IPS DF 4.7 (cell line): ENCODE measurements at regions not wholly inside any gene's neighbourhood (a gene's known extent, or its start where the extent isn't known, plus 50 kb on each side); places are given as distances from the start of the nearest gene placed in this dataset.
"Not testable (repeated sequence)": the region's sequence is repeated elsewhere in the genome, so short reads cannot be mapped to it uniquely, and the experiment has no call there.

Source experiments
- DNase-seq: peaks from one replicate; pipeline ENCODE4 v3.0.0-alpha.2; 2013; ENCODE audit warnings: low spot score; ENCODE audit errors: extremely low read depth

GRCh38 chrX:114095789-114096188, 488.1 kb upstream of the HTR2C start:
- no peak for DNase-seq

GRCh38 chrX:114087543-114087942, 496.3 kb upstream of the HTR2C start:
- DNase-seq, result no peak

GRCh38 chrX:114077773-114078172, 506.1 kb upstream of the HTR2C start:
- no peak for DNase-seq

GRCh38 chrX:114075073-114075673, 508.7 kb upstream of the HTR2C start:
- no peak for DNase-seq

GRCh38 chrX:114073926-114074325, 510.0 kb upstream of the HTR2C start:
- DNase-seq, result no peak

DNA sequence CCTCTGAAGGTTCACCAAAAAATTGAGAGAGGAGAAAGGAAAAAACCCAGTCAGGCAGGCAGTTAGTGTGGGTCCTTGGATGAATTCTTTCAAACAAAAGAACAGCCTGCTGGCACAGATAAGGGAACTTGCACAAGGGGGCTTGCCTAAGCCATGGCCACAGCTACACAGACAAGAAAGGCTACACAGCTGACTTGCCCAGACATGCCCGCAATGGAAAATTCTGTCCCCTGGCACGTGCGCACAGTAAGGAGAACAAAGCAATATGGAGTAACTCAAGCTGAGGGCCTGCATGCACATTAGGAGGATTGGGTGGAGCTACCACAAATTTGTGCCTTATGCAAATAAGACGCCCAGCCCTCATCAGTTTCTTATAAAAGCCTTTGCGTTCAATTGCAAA, 512.5 kb upstream of the HTR2C start:
- no peak for DNase-seq

DNA sequence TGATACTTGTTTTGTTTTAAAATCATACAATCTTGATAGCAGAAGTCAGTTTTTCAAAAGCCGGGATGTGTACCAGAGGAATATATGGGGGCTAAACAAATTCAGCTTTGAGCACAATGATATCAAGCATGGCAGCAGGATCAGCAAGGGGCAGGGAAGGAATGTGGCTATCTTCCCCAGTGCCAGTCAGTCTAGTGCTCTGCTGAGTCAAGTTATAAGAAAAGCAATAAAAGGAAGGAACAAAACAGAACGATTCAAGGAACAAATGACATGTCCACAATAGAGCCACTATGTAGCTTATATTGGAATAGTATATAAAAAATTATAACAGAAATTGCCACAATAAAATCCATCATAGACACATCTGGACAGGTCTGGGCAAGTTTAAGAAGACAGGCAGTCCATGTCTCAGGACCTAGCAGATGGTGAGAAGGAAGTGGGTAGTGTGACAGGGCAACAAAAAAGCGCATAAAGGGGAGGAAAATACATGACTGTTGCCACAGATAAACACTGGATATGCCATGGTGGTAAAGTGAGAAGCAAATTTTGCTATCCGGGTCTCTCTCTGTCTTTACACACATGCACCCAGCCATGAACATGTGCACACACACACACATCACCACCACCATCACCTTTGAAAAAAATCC, 518.2 kb upstream of the HTR2C start:
- DNase-seq, result no peak

DNA sequence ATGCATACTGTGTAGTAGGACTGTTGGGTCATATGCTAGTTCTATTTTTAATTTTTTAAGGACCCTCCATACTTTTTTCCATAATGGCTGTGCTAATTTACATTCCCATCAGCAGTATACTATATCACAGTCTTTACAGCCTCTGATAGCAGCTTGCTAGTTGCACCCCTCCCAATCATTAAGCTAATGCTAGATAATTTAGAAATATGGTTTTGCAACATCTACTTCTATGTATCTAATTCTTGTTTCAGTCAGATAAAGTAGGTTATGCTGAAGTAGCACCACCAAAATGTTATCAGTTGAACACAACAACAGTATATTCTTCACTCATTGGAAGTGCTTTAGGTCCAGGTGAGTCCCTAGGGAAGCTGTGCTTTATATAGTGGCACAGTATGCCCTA, 522.7 kb upstream of the HTR2C start:
- no peak for DNase-seq

GRCh38 chrX:114058988-114059418, 524.9 kb upstream of the HTR2C start:
- DNase-seq, result no peak

DNA sequence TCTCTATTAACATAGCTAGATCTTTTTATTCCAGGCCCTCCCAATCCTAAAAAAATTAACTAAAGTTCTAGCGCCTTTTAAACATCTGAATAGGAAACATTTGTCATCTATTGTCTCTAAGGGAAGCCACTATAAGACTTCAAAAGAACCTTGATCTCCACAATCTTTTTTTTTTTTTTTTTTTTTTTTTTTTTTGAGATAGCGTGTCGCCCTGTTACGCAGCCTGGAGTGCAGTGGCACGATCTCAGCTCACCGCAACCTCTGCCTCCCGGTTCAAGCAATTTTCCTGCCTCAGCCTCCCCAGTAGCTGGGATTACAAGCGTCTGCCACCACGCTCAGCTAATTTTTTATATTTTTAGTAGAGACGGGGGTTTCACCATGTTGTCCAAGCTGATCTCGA, 526.5 kb upstream of the HTR2C start:
- not testable (repeated sequence) for DNase-seq

- no peak for DNase-seq
Measured at GRCh38 chrX:114051667-114052315, 532.1 kb upstream of the HTR2C start.

DNA sequence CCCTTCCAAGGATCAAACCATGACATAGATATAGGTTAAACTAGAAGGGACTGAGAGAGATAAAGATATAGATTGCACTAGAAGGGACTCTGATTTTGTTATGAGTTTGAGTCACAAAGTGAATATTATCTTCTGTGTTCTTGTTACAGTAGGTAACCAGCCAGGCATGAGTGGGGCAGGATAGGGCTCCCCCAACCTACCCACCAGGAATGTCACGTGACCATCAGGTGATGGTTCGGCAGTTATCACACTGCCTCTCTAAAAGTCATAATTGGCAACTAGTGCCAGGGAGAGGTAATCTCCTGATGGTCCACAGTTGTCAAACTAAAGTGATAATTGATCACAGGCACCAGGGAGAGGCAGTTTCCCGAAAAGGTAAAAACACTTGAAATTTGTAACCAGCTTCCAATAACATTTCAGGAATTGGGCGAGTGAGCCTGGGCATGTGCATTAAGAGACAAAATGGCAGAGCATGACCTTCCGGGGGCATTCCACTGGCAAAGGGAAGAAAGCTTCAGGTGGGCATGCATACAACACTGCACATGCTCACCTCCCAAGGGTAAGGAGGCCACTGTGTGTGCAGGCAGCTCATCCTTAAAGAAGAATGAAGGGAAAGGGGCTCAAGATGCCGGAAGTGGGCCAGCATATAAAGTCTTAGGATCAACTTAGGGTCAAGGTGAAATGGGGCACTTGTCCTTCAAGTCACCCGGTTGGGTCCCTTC, 533.6 kb upstream of the HTR2C start:
- no peak for DNase-seq

DNA sequence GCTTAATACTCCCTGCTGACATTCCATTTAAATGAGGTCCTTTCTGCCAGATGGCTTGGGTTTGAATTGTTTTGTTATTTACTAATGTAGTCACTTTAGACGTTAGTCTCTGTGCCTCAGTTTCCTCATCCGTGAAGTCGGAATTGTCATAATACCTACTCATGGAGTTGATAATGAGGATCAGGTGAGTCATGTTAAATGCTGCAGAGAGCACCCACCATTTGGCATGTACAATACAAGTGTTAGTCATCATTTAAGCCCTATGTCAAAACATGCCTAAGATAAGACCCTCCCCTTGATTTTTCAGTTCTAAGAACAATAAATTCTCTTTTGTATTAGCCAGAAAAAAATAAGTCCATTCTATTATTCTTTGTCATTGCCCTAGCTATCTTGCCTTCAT, 534.8 kb upstream of the HTR2C start:
- DNase-seq, result no peak

- DNase-seq, result no peak
Measured at GRCh38 chrX:114047558-114047957, 536.3 kb upstream of the HTR2C start.

- no peak for DNase-seq
Measured at GRCh38 chrX:114046695-114047279, 537.1 kb upstream of the HTR2C start.

DNA sequence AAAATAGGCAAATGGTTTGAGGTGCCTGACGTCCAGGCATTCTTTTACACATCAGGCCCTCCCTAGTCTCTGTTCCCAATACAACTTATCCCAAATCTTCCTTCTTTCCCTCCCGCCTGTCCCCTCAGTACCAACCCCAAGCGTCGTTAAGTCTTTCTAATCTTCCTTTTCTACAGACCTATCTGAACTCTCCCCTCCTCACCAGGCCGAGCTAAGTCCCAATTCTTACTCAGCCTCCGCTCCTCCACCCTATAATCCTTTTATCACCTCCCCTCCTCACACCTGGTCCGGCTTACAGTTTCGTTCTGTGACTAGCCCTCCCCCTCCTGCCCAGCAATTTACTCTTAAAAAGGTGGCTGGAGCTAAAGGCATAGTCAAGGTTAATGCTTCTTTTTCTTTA, 542.4 kb upstream of the HTR2C start:
- not testable (repeated sequence) for DNase-seq

GRCh38 chrX:114040661-114041269, 543.1 kb upstream of the HTR2C start:
- not testable (repeated sequence) for DNase-seq

DNA sequence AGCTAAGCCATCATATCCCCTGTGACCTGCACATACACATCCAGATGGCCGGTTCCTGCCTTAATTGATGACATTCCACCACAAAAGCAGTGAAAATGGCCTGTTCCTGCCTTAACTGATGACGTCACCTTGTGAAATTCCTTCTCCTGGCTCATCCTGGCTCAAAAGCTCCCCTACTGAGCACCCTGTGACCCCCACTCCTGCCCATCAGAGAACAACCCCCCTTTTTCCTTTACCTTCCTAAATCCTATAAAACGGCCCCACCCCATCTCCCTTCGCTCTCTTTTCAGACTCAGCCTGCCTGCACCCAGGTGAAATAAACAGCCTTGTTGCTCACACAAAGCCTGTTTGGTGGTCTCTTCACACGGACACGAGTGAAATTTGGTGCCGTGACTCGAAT, 543.8 kb upstream of the HTR2C start:
- DNase-seq, result not testable (repeated sequence)

DNA sequence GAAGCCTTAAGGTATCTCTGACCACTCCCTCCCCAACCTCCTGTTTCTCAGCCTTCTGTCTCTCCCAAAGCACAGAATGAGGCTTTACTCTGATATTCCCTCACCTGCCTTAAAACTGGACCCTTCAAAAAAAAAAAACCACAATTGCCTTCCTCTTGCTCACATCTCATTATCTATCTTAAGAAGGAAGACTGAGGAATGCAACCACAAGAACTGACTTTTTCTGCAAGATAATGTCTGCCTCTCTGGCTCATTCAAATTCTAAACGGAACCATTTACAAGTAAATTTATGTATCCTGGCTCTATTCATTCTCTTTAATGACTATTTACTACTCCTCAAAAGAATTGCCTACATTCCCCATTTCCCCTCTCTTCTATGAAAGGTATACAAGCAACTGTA, 545.5 kb upstream of the HTR2C start:
- peak; percentile 71 for DNase-seq

DNA sequence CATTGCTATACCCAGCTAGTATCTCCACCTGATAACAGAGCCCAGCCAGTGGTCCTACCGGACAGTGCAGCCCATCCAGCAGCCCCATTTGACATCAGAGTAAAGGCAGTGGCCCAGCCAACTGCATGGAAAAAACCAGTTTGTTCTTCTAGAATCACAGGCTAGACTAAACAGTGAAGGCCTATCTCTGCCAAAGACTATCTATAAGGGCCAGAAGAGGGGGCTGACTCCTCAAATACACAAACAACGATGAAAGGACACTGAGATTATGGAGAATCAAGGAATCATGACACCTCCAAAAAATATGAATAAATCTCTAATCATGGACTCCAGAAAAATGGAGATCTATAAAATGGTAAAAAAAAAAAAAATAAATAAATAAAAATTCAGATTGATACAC, 546.4 kb upstream of the HTR2C start:
- no peak for DNase-seq

GRCh38 chrX:114028907-114029662, 554.8 kb upstream of the HTR2C start:
- no peak for DNase-seq
